ENCODE measurements at regions not wholly inside any gene's neighbourhood (a gene's known extent, or its start where the extent isn't known, plus 50 kb on each side); places are given as distances from the start of the nearest gene placed in this dataset.

DNA sequence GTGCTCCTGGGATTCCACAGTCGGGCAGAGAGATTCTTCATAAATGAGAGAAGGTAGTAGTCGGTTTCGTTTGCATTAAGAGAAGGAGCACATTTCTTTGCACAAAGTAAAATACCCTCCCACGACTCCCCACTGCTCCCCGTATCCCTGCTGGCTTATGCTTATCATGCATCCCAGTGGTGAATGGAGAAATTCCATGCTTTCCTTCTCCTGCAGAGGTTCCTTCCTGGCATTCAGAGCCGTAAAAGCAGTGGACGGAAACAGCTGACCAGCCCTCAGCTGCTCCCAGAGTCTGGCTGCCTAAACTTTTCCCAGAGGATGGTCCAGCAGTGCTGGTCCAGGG lies 93.1 kb downstream of the C9orf152 start:
- TF ChIP-seq, protein P1, sequence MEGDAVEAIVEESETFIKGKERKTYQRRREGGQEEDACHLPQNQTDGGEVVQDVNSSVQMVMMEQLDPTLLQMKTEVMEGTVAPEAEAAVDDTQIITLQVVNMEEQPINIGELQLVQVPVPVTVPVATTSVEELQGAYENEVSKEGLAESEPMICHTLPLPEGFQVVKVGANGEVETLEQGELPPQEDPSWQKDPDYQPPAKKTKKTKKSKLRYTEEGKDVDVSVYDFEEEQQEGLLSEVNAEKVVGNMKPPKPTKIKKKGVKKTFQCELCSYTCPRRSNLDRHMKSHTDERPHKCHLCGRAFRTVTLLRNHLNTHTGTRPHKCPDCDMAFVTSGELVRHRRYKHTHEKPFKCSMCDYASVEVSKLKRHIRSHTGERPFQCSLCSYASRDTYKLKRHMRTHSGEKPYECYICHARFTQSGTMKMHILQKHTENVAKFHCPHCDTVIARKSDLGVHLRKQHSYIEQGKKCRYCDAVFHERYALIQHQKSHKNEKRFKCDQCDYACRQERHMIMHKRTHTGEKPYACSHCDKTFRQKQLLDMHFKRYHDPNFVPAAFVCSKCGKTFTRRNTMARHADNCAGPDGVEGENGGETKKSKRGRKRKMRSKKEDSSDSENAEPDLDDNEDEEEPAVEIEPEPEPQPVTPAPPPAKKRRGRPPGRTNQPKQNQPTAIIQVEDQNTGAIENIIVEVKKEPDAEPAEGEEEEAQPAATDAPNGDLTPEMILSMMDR (IDR thresholded peaks at IDR 0.05; ENCODE audit: insufficient read depth, low read depth, low read length) = no peak
- no peak for TF ChIP-seq EZH2 (IDR thresholded peaks at IDR 0.05; ENCODE audit: insufficient read depth, low read length)
